ENCODE measurements at regions not wholly inside any gene's neighbourhood (a gene's known extent, or its start where the extent isn't known, plus 50 kb on each side); places are given as distances from the start of the nearest gene placed in this dataset.

- TF ChIP-seq CTCF (IDR thresholded peaks at IDR 0.05; ENCODE audit: low read depth, low read length), result no peak
- TF ChIP-seq POLR2A (IDR thresholded peaks at IDR 0.05; ENCODE audit: extremely low read depth, insufficient read length), result no peak
These were observed 77.4 kb upstream of the LHFPL2 start for GRCh38 chr5:78726003-78726402.
